Spleen (tissue), 11 donors: ENCODE measurements at regions not wholly inside any gene's neighbourhood (a gene's known extent, or its start where the extent isn't known, plus 50 kb on each side); places are given as distances from the start of the nearest gene placed in this dataset.

Experiments
- DNase-seq: peaks from one replicate; pipeline ENCODE4 v3.0.0-alpha.2; 2020
- H3K27ac ChIP-seq, 8 donors: fragments of 200-600 bp; sonication (generic) in 7 of 8; 1 replicate in 4 of 8; 2 replicates in 4 of 8; pipeline versions ENCODE4 v1.5.0 to v1.8.0; 2016 to 2021; ENCODE audit warnings: inconsistent platforms in 4 of 8, mild to moderate bottlenecking in 4 of 8, moderate library complexity in 1 of 8
- H3K27me3 ChIP-seq, 7 donors: fragments of 200-600 bp; sonication (generic) in 6 of 7; replicated peaks in 1 of 7; 1 replicate in 4 of 7; 2 replicates in 3 of 7; pipeline versions ENCODE4 v1.5.0 to v1.8.0; 2016 to 2021; ENCODE audit warnings: inconsistent platforms in 3 of 7, mild to moderate bottlenecking in 1 of 7
- H3K36me3 ChIP-seq, 6 donors: fragments of 200-600 bp; sonication (generic) in 5 of 6; 1 replicate in 4 of 6; 2 replicates in 2 of 6; pipeline versions ENCODE4 v1.5.0 to v1.8.0; 2016 to 2021; ENCODE audit warnings: inconsistent platforms in 2 of 6
- H3K4me1 ChIP-seq, 6 donors: fragments of 200-600 bp; sonication (generic) in 5 of 6; 1 replicate in 3 of 6; 2 replicates in 3 of 6; pipeline versions ENCODE4 v1.5.0 to v1.8.0; 2016 to 2021; ENCODE audit warnings: inconsistent platforms in 3 of 6
- H3K4me3 ChIP-seq, 8 donors: fragments of 200-600 bp; sonication (generic) in 7 of 8; 1 replicate in 4 of 8; 2 replicates in 4 of 8; pipeline versions ENCODE4 v1.5.0 to v1.8.0; 2016 to 2021; ENCODE audit warnings: inconsistent platforms in 4 of 8, mild to moderate bottlenecking in 4 of 8, moderate library complexity in 2 of 8
- H3K9me3 ChIP-seq, 8 donors: fragments of 200-600 bp; sonication (generic) in 7 of 8; 1 replicate in 4 of 8; 2 replicates in 4 of 8; pipeline versions ENCODE4 v1.5.0 to v1.8.0; 2016 to 2021; ENCODE audit warnings: inconsistent platforms in 4 of 8
- POLR2A ChIP-seq, 3 donors: fragments of 450-650 bp; IDR thresholded peaks; one replicate each; pipeline ENCODE4 v1.5.1; 2017; ENCODE audit warnings: antibody characterized with exemption in 3 of 3, mild to moderate bottlenecking in 1 of 3
- POLR2AphosphoS5 ChIP-seq, 3 donors: sonication (generic); formaldehyde crosslinking; IDR thresholded peaks; one replicate each; pipeline ENCODE4 v1.5.1; 2017; ENCODE audit warnings: antibody characterized with exemption in 3 of 3
- WGBS, 5 donors: extraction: QIAGEN DNeasy Blood & Tissue Kit in 3 of 5; methylation state at CpG; one replicate each; pipeline versions ENCODE4 v1.1.5 to v1.1.7; 2013 to 2018; 5-methylcytosine and 5-hydroxymethylcytosine counted together
- intact Hi-C: fragments of 100-400 bp; cut with DNase I; formaldehyde crosslinking; loops from one replicate; pipeline ENCODE4 v1.15.0; 2023; ENCODE audit warnings: low total_unique reads
- TF ChIP-seq, protein P1 (sequence below), 11 experiments: fragments of 200-600 bp in 7 of 11; fragments of 450-650 bp in 4 of 11; sonication (generic) in 4 of 11; IDR thresholded peaks in 8 of 11; conservative IDR thresholded peaks in 3 of 11; 1 replicate in 7 of 11; 2 replicates in 4 of 11; pipeline versions ENCODE4 v1.4.0 to v1.8.0; 2016 to 2021; ENCODE audit warnings: antibody characterized with exemption in 11 of 11, inconsistent platforms in 4 of 11, mild to moderate bottlenecking in 1 of 11
- donor health status: healthy with polysubstance abuse.
- donor health status: DM: no; HTN: no; CAD: no; lungs with moderate emphysema.
- donor health status: DM: no; HTN: no; CAD: no.
- donor health status: Bipolar disorder and iron deficiency.
- donor health status: healthy.
- donor health status: DM: no; HTN: no; CAD: no.
- donor health status: DM: yes; HTN: yes; CAD: no.

DNA sequence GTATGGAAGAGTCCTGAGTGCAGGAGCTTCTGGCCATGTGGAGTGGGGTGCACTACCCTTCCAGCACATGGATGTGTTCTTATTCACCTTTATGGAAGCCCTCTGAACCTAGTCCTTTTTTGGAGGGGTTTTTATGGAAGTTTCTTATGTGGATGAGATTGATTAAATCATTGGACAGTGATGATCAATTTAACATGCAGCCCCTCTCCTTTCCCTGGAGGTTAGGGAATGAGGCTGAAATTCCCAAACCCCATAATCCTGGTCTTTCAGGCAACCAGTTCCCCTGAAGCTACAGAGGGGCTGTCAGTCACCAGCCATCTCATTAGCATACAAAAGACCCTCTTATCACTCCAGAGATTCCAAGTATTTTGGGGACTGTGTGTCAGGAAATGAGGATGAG is 183.9 kb upstream of the MAP3K7 start:
- TF ChIP-seq, protein P1, sequence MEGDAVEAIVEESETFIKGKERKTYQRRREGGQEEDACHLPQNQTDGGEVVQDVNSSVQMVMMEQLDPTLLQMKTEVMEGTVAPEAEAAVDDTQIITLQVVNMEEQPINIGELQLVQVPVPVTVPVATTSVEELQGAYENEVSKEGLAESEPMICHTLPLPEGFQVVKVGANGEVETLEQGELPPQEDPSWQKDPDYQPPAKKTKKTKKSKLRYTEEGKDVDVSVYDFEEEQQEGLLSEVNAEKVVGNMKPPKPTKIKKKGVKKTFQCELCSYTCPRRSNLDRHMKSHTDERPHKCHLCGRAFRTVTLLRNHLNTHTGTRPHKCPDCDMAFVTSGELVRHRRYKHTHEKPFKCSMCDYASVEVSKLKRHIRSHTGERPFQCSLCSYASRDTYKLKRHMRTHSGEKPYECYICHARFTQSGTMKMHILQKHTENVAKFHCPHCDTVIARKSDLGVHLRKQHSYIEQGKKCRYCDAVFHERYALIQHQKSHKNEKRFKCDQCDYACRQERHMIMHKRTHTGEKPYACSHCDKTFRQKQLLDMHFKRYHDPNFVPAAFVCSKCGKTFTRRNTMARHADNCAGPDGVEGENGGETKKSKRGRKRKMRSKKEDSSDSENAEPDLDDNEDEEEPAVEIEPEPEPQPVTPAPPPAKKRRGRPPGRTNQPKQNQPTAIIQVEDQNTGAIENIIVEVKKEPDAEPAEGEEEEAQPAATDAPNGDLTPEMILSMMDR (IDR thresholded peaks at IDR 0.05 in 8 of 11, conservative IDR thresholded peaks at IDR 0.05 in 3 of 11), result no peak
- no peak for TF ChIP-seq POLR2AphosphoS5 (IDR thresholded peaks at IDR 0.05)
- no peak for TF ChIP-seq POLR2A (IDR thresholded peaks at IDR 0.05)
- intact Hi-C loops, result no loop called here
- H3K27ac ChIP-seq, result no peak overlapping the region
- H3K9me3 ChIP-seq, result no peaks in the 10 kb centered on the region
- no peak for DNase-seq
- H3K27me3 ChIP-seq, result no peaks in the 10 kb centered on the region
- no peaks in the 10 kb centered on the region for H3K36me3 ChIP-seq
- no peaks in the 10 kb centered on the region for H3K4me1 ChIP-seq
- no peak overlapping the region for H3K4me3 ChIP-seq

DNA sequence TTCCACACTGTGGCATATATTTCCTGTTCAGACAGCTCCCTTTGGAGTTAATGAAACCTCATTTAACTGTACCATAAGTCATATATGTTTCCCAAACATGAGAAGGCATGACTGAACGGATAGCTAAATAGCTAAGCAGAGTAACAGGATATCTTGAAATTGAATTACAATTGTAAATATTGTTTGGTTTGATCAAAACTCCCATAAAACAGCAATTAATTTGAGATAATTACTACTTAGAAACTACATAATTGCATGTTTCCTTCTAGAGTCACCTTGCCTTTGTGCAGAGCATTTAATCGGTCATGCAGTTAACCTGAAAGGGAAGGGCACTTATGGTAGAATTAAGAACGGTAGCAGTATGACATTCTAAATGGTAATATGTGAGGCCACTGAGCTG is 179.0 kb upstream of the MAP3K7 start:
- intact Hi-C loops, result no loop called here
- TF ChIP-seq POLR2A (IDR thresholded peaks at IDR 0.05), result no peak
- no peak for TF ChIP-seq POLR2AphosphoS5 (IDR thresholded peaks at IDR 0.05)
- TF ChIP-seq, protein P1 (IDR thresholded peaks at IDR 0.05 in 8 of 11, conservative IDR thresholded peaks at IDR 0.05 in 3 of 11), result no peak
- H3K4me3 ChIP-seq, result no peak overlapping the region
- H3K4me1 ChIP-seq, result no peaks in the 10 kb centered on the region
- DNase-seq, result no peak
- WGBS, 5 donors, result 81 to 90% (median 87%) methylated on average over 3 of the region's 3 CpGs
- H3K27me3 ChIP-seq, result no peaks in the 10 kb centered on the region
- no peaks in the 10 kb centered on the region for H3K9me3 ChIP-seq
- H3K36me3 ChIP-seq, result no peaks in the 10 kb centered on the region
- H3K27ac ChIP-seq, result no peak overlapping the region

DNA sequence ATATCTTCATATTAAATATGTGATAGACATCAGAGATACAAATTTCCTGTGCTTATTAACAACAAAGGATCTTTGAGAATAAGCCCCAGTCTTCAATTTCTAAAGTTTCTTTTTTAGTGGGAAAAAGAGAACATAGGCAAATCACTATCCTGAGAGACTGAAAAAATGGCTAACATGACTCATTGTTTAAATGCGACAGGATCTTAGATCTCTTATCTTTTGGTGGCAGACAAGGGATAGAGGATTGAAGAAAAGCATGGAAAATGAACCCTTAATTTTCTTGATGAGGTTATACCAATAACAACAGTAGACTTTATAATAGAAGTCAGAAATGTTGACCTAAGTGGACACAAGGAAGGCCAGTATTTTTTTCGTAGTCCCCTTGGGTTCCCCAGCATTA is 178.6 kb upstream of the MAP3K7 start:
- Histone ChIP-seq H3K4me1 (no peaks in the 10 kb centered on the region), H3K27ac (no peak overlapping the region), H3K4me3 (no peak overlapping the region), H3K9me3 (no peaks in the 10 kb centered on the region), H3K36me3 (no peaks in the 10 kb centered on the region), H3K27me3 (no peaks in the 10 kb centered on the region)
- no peak for DNase-seq
- intact Hi-C loops, result no loop called here
- WGBS, 5 donors, result 82 to 90% (median 87%) methylated on average over 2 of the region's 2 CpGs
- TF ChIP-seq POLR2AphosphoS5 (IDR thresholded peaks at IDR 0.05) (no peak), POLR2A (IDR thresholded peaks at IDR 0.05) (no peak)
- TF ChIP-seq, protein P1 (IDR thresholded peaks at IDR 0.05 in 8 of 11, conservative IDR thresholded peaks at IDR 0.05 in 3 of 11), result no peak

DNA sequence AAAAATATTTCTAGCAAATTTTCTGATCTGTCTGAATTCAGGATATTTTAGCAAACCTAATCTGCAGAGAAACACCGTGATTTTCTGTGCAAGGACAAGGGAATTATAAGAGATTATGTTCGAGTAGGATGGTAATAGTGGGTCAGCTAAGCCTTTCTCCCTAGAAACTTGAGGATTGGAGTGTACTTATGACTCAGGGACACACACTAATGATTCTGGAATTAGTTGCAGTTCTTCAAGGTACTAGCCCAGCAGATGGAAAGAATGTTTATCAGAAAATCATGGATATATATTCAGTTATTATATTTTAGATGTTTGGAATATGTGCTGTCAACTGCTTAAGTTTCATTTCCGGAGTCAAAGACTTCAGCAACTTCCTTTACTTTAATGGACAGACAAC is 177.1 kb upstream of the MAP3K7 start:
- Histone ChIP-seq H3K27me3 (no peaks in the 10 kb centered on the region), H3K27ac (no peak overlapping the region), H3K9me3 (no peaks in the 10 kb centered on the region), H3K36me3 (no peaks in the 10 kb centered on the region), H3K4me3 (no peak overlapping the region), H3K4me1 (no peaks in the 10 kb centered on the region)
- TF ChIP-seq POLR2A (IDR thresholded peaks at IDR 0.05), result no peak
- WGBS, 5 donors, result 73 to 83% (median 82%) methylated on average over 3 of the region's 3 CpGs
- no peak for DNase-seq
- intact Hi-C loops, result no loop called here

DNA sequence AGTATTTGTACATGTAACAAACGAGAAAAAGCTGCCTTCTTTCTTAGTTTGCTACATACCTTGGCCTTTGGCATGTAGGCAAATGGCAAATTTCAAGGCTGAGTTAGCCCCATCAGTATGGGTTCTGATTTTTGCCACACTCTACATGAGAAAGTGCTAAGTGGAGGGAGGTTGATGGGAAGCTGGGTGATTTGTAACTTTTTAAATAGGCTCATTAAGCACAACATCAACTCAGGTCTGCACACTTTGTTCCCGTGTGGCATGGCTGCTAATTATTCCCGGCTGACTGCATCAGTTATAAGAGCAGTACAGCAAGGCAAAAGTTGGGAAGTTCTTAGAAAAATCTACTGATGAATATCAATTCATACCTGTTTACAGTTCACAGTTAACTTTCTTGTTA is 172.8 kb upstream of the MAP3K7 start:
- Histone ChIP-seq H3K4me3 (no peak overlapping the region), H3K9me3 (no peaks in the 10 kb centered on the region), H3K27me3 (no peaks in the 10 kb centered on the region), H3K27ac (no peak overlapping the region), H3K4me1 (no peaks in the 10 kb centered on the region), H3K36me3 (no peaks in the 10 kb centered on the region)
- WGBS, 5 donors, result 64 to 89% (median 72%) methylated on average over 3 of the region's 3 CpGs
- intact Hi-C loops, result no loop called here
- no peak for TF ChIP-seq POLR2A (IDR thresholded peaks at IDR 0.05)
- TF ChIP-seq, protein P1 (IDR thresholded peaks at IDR 0.05 in 8 of 11, conservative IDR thresholded peaks at IDR 0.05 in 3 of 11), result no peak
- TF ChIP-seq POLR2AphosphoS5 (IDR thresholded peaks at IDR 0.05), result no peak
- DNase-seq, result no peak
